ENCODE measurements at regions not wholly inside any gene's neighbourhood (a gene's known extent, or its start where the extent isn't known, plus 50 kb on each side); places are given as distances from the start of the nearest gene placed in this dataset.
A peak's percentile ranks its signal among the peaks of the same experiment; 100 is the strongest.

DNA sequence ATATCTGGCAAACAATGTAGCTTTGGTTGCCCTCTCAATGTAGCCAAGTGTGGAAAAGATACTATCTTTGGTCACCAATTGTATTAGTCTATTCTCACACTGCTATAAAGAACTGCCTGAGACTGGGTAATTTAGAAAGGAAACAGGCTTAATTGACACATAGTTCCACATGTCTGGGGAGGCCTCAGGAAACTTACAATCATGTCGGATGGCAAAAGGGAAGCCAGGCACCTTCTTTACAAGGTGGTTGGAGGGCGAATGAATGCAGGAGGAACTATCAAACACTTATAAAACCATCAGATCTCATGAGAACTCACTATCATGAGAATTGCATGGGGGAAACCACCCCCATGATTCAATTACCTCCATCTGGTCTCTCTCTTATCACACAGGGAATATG is 133.1 kb upstream of the TBCA start:
- TF ChIP-seq, protein P1, sequence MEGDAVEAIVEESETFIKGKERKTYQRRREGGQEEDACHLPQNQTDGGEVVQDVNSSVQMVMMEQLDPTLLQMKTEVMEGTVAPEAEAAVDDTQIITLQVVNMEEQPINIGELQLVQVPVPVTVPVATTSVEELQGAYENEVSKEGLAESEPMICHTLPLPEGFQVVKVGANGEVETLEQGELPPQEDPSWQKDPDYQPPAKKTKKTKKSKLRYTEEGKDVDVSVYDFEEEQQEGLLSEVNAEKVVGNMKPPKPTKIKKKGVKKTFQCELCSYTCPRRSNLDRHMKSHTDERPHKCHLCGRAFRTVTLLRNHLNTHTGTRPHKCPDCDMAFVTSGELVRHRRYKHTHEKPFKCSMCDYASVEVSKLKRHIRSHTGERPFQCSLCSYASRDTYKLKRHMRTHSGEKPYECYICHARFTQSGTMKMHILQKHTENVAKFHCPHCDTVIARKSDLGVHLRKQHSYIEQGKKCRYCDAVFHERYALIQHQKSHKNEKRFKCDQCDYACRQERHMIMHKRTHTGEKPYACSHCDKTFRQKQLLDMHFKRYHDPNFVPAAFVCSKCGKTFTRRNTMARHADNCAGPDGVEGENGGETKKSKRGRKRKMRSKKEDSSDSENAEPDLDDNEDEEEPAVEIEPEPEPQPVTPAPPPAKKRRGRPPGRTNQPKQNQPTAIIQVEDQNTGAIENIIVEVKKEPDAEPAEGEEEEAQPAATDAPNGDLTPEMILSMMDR (IDR thresholded peaks at IDR 0.05; ENCODE audit: low read depth, low read length) = no peak
- H3K36me3 ChIP-seq = no peaks in the 10 kb centered on the region

DNA sequence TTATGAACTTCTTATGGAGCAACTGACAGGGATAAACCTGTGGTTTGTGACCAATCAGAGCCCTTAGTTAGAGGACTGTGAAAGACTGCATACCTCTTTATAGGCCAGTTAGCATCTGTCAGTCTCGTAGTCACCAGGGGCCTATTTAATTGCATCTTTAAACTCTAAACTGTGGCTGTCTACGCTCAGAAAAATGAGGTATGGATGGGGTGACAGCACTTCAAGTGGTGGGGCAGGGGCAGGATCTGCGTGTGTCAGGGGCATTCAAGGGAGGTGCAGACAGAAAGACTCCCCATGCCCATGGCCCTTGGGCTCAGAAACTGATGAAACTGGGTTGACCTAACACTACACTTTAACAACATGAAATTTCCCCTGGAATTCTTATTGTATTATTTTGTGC is 132.6 kb upstream of the TBCA start:
- no peaks in the 10 kb centered on the region for H3K36me3 ChIP-seq
- H3K4me3 ChIP-seq = no peak overlapping the region
- no peaks in the 10 kb centered on the region for H3K27me3 ChIP-seq
- no peak for DNase-seq (ENCODE audit: low read depth in 1 of 2, low spot score in 1 of 2)
- no peaks in the 10 kb centered on the region for H3K4me1 ChIP-seq (ENCODE audit: low read depth)
- H3K27ac ChIP-seq = no peak overlapping the region
- H3K9me3 ChIP-seq (ENCODE audit: low read depth) = no peaks in the 10 kb centered on the region
- TF ChIP-seq, protein P1 (IDR thresholded peaks at IDR 0.05; ENCODE audit: low read depth, low read length) = no peak

More for the DNA sequence above, 133.1 kb upstream of the TBCA start:
- H3K4me3 ChIP-seq = no peak overlapping the region
- no peak for DNase-seq (ENCODE audit: low read depth in 1 of 2, low spot score in 1 of 2)
- H3K27me3 ChIP-seq = no peaks in the 10 kb centered on the region
- H3K9me3 ChIP-seq (ENCODE audit: low read depth) = no peaks in the 10 kb centered on the region
- H3K4me1 ChIP-seq (ENCODE audit: low read depth) = no peaks in the 10 kb centered on the region
- H3K27ac ChIP-seq = no peak overlapping the region

DNA sequence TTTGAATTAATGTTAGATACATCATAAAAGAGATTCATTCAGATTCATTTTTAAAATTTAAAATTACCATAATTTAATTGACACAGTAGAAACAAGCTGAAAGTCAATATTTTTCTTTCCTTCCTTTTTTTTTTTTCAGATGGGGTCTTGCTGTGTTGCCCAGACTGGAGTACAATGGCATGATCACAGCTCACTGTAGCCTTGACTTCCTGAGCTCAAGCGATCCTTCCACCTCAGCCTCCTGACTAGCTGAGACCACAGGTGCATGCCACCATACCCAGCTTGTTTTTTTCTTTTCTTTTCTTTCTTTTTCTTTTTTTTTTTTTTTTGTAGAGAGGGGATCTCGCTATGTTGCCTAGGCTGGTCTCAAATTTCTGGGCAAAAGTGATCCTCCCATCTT is 131.6 kb upstream of the TBCA start:
- no peak overlapping the region for H3K27ac ChIP-seq
- no peaks in the 10 kb centered on the region for H3K27me3 ChIP-seq
- H3K4me1 ChIP-seq (ENCODE audit: low read depth) = no peaks in the 10 kb centered on the region
- H3K9me3 ChIP-seq (ENCODE audit: low read depth) = no peaks in the 10 kb centered on the region
- H3K36me3 ChIP-seq = no peaks in the 10 kb centered on the region
- H3K4me3 ChIP-seq = no peak overlapping the region
- no peak for DNase-seq (ENCODE audit: low read depth in 1 of 2, low spot score in 1 of 2)
- TF ChIP-seq, protein P1 (IDR thresholded peaks at IDR 0.05; ENCODE audit: low read depth, low read length) = no peak

GRCh38 chr5:77906806-77907205 is 130.7 kb upstream of the TBCA start:
- H3K4me3 ChIP-seq = no peak overlapping the region
- no peaks in the 10 kb centered on the region for H3K9me3 ChIP-seq (ENCODE audit: low read depth)
- no peak overlapping the region for H3K27ac ChIP-seq
- peak in 1 of 2 donors; percentile 55 for DNase-seq (ENCODE audit: low read depth in 1 of 2, low spot score in 1 of 2)
- no peaks in the 10 kb centered on the region for H3K36me3 ChIP-seq
- H3K4me1 ChIP-seq (ENCODE audit: low read depth) = no peaks in the 10 kb centered on the region
- H3K27me3 ChIP-seq = no peaks in the 10 kb centered on the region
- TF ChIP-seq, protein P1 (IDR thresholded peaks at IDR 0.05; ENCODE audit: low read depth, low read length) = no peak

GRCh38 chr5:77904362-77904761 is 128.2 kb upstream of the TBCA start:
- H3K27ac ChIP-seq = no peak overlapping the region
- no peak overlapping the region for H3K4me3 ChIP-seq
- H3K27me3 ChIP-seq = no peaks in the 10 kb centered on the region
- no peaks in the 10 kb centered on the region for H3K4me1 ChIP-seq (ENCODE audit: low read depth)
- DNase-seq (ENCODE audit: low read depth in 1 of 2, low spot score in 1 of 2) = no peak
- no peaks in the 10 kb centered on the region for H3K36me3 ChIP-seq
- TF ChIP-seq, protein P1 (IDR thresholded peaks at IDR 0.05; ENCODE audit: low read depth, low read length) = no peak
- H3K9me3 ChIP-seq (ENCODE audit: low read depth) = no peaks in the 10 kb centered on the region

DNA sequence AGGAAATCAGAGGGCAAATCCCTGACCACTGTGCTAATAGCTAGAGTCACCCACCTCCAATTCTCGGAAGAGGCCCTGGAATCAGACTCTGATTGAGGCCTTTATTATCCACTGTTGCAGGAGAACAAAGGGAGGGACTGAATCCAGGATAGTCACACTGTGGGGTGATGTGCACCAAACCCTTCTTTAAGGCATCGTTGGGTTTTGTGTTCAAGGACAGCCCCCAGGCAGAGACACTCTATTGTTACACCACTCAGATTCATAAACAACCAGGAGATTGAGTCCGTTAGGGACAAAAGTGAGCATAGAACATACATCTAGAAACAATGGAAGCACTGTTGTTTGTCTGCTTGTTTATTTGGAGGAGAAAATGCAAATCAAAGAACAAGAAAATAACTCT is 124.6 kb upstream of the TBCA start:
- TF ChIP-seq, protein P1 (IDR thresholded peaks at IDR 0.05; ENCODE audit: low read depth, low read length) = no peak

More for the DNA sequence above, 124.6 kb upstream of the TBCA start:
- Histone ChIP-seq H3K27me3 (no peaks in the 10 kb centered on the region), H3K4me3 (no peak overlapping the region), H3K9me3 (ENCODE audit: low read depth) (no peaks in the 10 kb centered on the region), H3K27ac (no peak overlapping the region), H3K4me1 (ENCODE audit: low read depth) (no peaks in the 10 kb centered on the region), H3K36me3 (no peaks in the 10 kb centered on the region)
- no peak for DNase-seq (ENCODE audit: low read depth in 1 of 2, low spot score in 1 of 2)

Measured in cardiac muscle cell (in vitro differentiated cells and primary cell).